ENCODE measurements at regions not wholly inside any gene's neighbourhood (a gene's known extent, or its start where the extent isn't known, plus 50 kb on each side); places are given as distances from the start of the nearest gene placed in this dataset.

DNA sequence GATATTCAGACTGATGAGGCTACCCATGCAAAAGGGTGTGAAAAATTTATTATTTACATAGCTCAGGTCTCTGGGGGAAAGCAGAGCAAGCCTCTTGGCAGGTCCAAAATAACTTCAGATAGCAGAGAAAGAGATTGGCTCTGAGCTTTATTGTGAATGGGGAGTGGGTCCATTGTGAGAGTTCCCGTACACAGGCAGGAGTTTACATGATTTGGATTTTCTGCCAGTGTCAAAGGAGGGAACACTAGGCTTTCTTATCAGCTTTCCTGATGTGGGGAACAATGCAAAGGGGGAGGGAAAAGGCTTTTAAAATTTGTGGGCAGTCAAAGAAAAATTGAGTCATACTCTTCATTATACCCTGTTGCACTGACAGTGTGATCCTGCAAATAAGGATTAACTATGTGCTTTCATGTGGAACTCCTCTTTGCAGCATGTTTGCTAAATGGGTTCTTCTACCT lies 615.0 kb upstream of the RIOK2 start:
- Mint-ChIP-seq H3K9me3 (peaks cover 0 to 12% (median 3%) of the 10 kb centered on the region in 7 donors), H3K4me3 (no peak overlapping the region), H3K27me3 (ENCODE audit: low read depth in 3 of 3) (no peaks in the 10 kb centered on the region), H3K27ac (no peak overlapping the region), H3K4me1 (no peaks in the 10 kb centered on the region), H3K36me3 (no peaks in the 10 kb centered on the region)
- Histone ChIP-seq H3K36me3 (replicated peaks in 1 of 2; ENCODE audit: control insufficient read depth in 1 of 2, insufficient read depth in 2 of 2, low read length in 2 of 2) (no peaks in the 10 kb centered on the region), H3K9me3 (replicated peaks in 1 of 2; ENCODE audit: control insufficient read depth in 1 of 2, insufficient read depth in 1 of 2, low read length in 2 of 2) (peaks cover 6 to 10% of the 10 kb centered on the region in 2 donors), H3K9ac (ENCODE audit: insufficient read depth, low read length, poor library complexity, severe bottlenecking) (no peak overlapping the region), H2AFZ (ENCODE audit: insufficient read depth, low read depth, low read length, poor library complexity, severe bottlenecking) (no peak overlapping the region), H3K79me2 (ENCODE audit: insufficient read depth, low read length) (no peaks in the 10 kb centered on the region), H3K4me3 (replicated peaks in 1 of 3; ENCODE audit: low read depth in 2 of 3, low read length in 3 of 3) (no peak overlapping the region), H3K4me1 (ENCODE audit: control insufficient read depth in 1 of 2, insufficient read depth in 2 of 2, low read length in 2 of 2) (no peaks in the 10 kb centered on the region), H3K27ac (ENCODE audit: low read depth in 1 of 2, low read length in 2 of 2) (no peak overlapping the region), H3K4me2 (replicated peaks; ENCODE audit: extremely low read depth, low read length, poor library complexity, severe bottlenecking) (no peak overlapping the region), H4K20me1 (ENCODE audit: insufficient read depth, low read length) (no peaks in the 10 kb centered on the region), H3K27me3 (ENCODE audit: control insufficient read depth in 2 of 2, insufficient read depth in 2 of 2, low read length in 2 of 2) (no peaks in the 10 kb centered on the region)
- TF ChIP-seq, protein P1, sequence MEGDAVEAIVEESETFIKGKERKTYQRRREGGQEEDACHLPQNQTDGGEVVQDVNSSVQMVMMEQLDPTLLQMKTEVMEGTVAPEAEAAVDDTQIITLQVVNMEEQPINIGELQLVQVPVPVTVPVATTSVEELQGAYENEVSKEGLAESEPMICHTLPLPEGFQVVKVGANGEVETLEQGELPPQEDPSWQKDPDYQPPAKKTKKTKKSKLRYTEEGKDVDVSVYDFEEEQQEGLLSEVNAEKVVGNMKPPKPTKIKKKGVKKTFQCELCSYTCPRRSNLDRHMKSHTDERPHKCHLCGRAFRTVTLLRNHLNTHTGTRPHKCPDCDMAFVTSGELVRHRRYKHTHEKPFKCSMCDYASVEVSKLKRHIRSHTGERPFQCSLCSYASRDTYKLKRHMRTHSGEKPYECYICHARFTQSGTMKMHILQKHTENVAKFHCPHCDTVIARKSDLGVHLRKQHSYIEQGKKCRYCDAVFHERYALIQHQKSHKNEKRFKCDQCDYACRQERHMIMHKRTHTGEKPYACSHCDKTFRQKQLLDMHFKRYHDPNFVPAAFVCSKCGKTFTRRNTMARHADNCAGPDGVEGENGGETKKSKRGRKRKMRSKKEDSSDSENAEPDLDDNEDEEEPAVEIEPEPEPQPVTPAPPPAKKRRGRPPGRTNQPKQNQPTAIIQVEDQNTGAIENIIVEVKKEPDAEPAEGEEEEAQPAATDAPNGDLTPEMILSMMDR (IDR thresholded peaks at IDR 0.05) = no peak
- no peak for DNase-seq
- 58% methylated on average over 1 of the region's 1 CpG for WGBS (ENCODE audit: insufficient coverage)
- intact Hi-C loops (cut with micrococcal nuclease) = no loop called here

DNA sequence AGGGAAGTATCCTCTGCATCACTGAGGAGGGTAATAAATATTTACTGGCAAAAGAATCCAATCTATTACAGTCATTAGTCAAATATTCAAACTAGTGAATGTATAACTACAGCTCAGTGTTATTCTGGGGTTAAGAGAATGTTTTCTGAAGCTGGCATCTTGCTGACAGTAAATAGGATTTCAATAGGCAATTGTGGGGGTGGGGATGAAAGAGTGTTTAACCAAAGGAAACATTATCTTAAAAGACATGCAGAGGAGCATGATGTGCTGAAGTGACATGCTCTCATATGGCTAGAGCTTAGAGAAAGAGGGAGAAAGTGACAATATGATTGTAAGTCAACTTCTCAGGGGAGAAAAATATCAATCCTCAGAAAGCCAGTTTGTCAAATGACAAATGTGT lies 618.4 kb upstream of the RIOK2 start:
- no peak overlapping the region for H3K4me3 ChIP-seq (replicated peaks in 1 of 3; ENCODE audit: low read depth in 2 of 3, low read length in 3 of 3)
- H3K9me3 ChIP-seq (replicated peaks in 1 of 2; ENCODE audit: control insufficient read depth in 1 of 2, insufficient read depth in 1 of 2, low read length in 2 of 2) = peaks cover 13 to 19% of the 10 kb centered on the region in 2 donors
- peaks cover 2 to 18% (median 5%) of the 10 kb centered on the region in 7 donors for H3K9me3 Mint-ChIP-seq
- H3K4me1 ChIP-seq (ENCODE audit: control insufficient read depth in 1 of 2, insufficient read depth in 2 of 2, low read length in 2 of 2) = no peaks in the 10 kb centered on the region
- no peaks in the 10 kb centered on the region for H4K20me1 ChIP-seq (ENCODE audit: insufficient read depth, low read length)
- H3K4me3 Mint-ChIP-seq = no peak overlapping the region
- TF ChIP-seq, protein P1 (IDR thresholded peaks at IDR 0.05) = no peak
- H3K27ac ChIP-seq (ENCODE audit: low read depth in 1 of 2, low read length in 2 of 2) = no peak overlapping the region
- H3K36me3 ChIP-seq (replicated peaks in 1 of 2; ENCODE audit: control insufficient read depth in 1 of 2, insufficient read depth in 2 of 2, low read length in 2 of 2) = no peaks in the 10 kb centered on the region
- no peak overlapping the region for H3K9ac ChIP-seq (ENCODE audit: insufficient read depth, low read length, poor library complexity, severe bottlenecking)
- no peaks in the 10 kb centered on the region for H3K27me3 Mint-ChIP-seq (ENCODE audit: low read depth in 3 of 3)
- no peaks in the 10 kb centered on the region for H3K79me2 ChIP-seq (ENCODE audit: insufficient read depth, low read length)
- no peak overlapping the region for H2AFZ ChIP-seq (ENCODE audit: insufficient read depth, low read depth, low read length, poor library complexity, severe bottlenecking)
- H3K27me3 ChIP-seq (ENCODE audit: control insufficient read depth in 2 of 2, insufficient read depth in 2 of 2, low read length in 2 of 2) = no peaks in the 10 kb centered on the region
- intact Hi-C loops (cut with micrococcal nuclease) = no loop called here
- H3K4me1 Mint-ChIP-seq = no peaks in the 10 kb centered on the region
- no peak for DNase-seq
- H3K27ac Mint-ChIP-seq = no peak overlapping the region
- no peak overlapping the region for H3K4me2 ChIP-seq (replicated peaks; ENCODE audit: extremely low read depth, low read length, poor library complexity, severe bottlenecking)
- H3K36me3 Mint-ChIP-seq = no peaks in the 10 kb centered on the region
